ENCODE measurements at regions not wholly inside any gene's neighbourhood (a gene's known extent, or its start where the extent isn't known, plus 50 kb on each side); places are given as distances from the start of the nearest gene placed in this dataset.
"Not testable (repeated sequence)": the region's sequence is repeated elsewhere in the genome, so short reads cannot be mapped to it uniquely, and the experiment has no call there.

- not testable (repeated sequence) for TF ChIP-seq POLR2A, CTCF (IDR thresholded peaks at IDR 0.05)
Measured at GRCh38 chr2:87439617-87440204, 308.2 kb upstream of the PLGLB2 start.

Data from lower leg skin (tissue), 3 donors.